GM12873 (cell line): ENCODE measurements at regions not wholly inside any gene's neighbourhood (a gene's known extent, or its start where the extent isn't known, plus 50 kb on each side); places are given as distances from the start of the nearest gene placed in this dataset.

Experiments used
- CTCF ChIP-seq: IDR thresholded peaks from 2 replicates; pipeline ENCODE4 v1.5.1; 2012; ENCODE audit warnings: low read depth, mild to moderate bottlenecking, moderate library complexity, low read length, control low read depth; ENCODE audit not compliant: insufficient read depth; ENCODE audit errors: missing control alignments

- no peak for TF ChIP-seq CTCF
Measured at GRCh38 chr7:68009716-68010115, 1013.1 kb downstream of the TYW1 start.

GRCh38 chr7:68014031-68014736, 1017.6 kb downstream of the TYW1 start:
- TF ChIP-seq CTCF = no peak

GRCh38 chr7:68015122-68015977, 1018.7 kb downstream of the TYW1 start:
- TF ChIP-seq CTCF = no peak

- TF ChIP-seq CTCF = no peak
Measured at GRCh38 chr7:68015978-68016532, 1019.4 kb downstream of the TYW1 start.

GRCh38 chr7:68020102-68020501, 1023.5 kb downstream of the TYW1 start:
- no peak for TF ChIP-seq CTCF

- TF ChIP-seq CTCF = no peak
Measured at GRCh38 chr7:68025369-68025768, 1028.7 kb downstream of the TYW1 start.

GRCh38 chr7:68030530-68030929, 1033.9 kb downstream of the TYW1 start:
- TF ChIP-seq CTCF = no peak
